Activated CD4-positive, alpha-beta T cell treated with anti-CD3 and anti-CD28 coated beads for 48 hours (primary cell): ENCODE measurements at regions not wholly inside any gene's neighbourhood (a gene's known extent, or its start where the extent isn't known, plus 50 kb on each side); places are given as distances from the start of the nearest gene placed in this dataset.

Experiments
- DNase-seq: peaks from one replicate; pipeline ENCODE4 v3.0.0-alpha.2; 2020

- no peak for DNase-seq
Observed at GRCh38 chr17:6323626-6324356, 111.1 kb downstream of the AIPL1 start.

- no peak for DNase-seq
Observed at GRCh38 chr17:6322316-6322715, 112.6 kb downstream of the AIPL1 start.

- no peak for DNase-seq
Observed at GRCh38 chr17:6314311-6314710, 120.6 kb downstream of the AIPL1 start.

GRCh38 chr17:6313835-6314234 is 121.1 kb downstream of the AIPL1 start:
- no peak for DNase-seq

- no peak for DNase-seq
Observed at GRCh38 chr17:6306820-6307219, 128.1 kb downstream of the AIPL1 start.

GRCh38 chr17:6305613-6306360 is 129.1 kb downstream of the AIPL1 start:
- no peak for DNase-seq

- DNase-seq = no peak
Observed at GRCh38 chr17:6304894-6305612, 129.9 kb downstream of the AIPL1 start.

- DNase-seq = peak; percentile 27
Observed at GRCh38 chr17:6303664-6304063, 131.3 kb downstream of the AIPL1 start.

- no peak for DNase-seq
Observed at GRCh38 chr17:6299275-6299674, 135.6 kb downstream of the AIPL1 start.

- no peak for DNase-seq
Observed at GRCh38 chr17:6297960-6298359, 137.0 kb downstream of the AIPL1 start.

GRCh38 chr17:6297119-6297518 is 137.8 kb downstream of the AIPL1 start:
- no peak for DNase-seq

GRCh38 chr17:6290488-6291196 is 144.3 kb downstream of the AIPL1 start:
- no peak for DNase-seq

- DNase-seq = peak; percentile 5
Observed at GRCh38 chr17:6286233-6286632, 148.7 kb downstream of the AIPL1 start.

- no peak for DNase-seq
Observed at GRCh38 chr17:6285486-6285885, 149.4 kb downstream of the AIPL1 start.

- peak; percentile 11 for DNase-seq
Observed at GRCh38 chr17:6279659-6280058, 155.3 kb downstream of the AIPL1 start.

GRCh38 chr17:6278376-6278775 is 156.5 kb downstream of the AIPL1 start:
- no peak for DNase-seq

GRCh38 chr17:6276711-6277110 is 158.2 kb downstream of the AIPL1 start:
- no peak for DNase-seq

- DNase-seq = no peak
Observed at GRCh38 chr17:6274310-6274709, 160.6 kb downstream of the AIPL1 start.

GRCh38 chr17:6269478-6269877 is 165.4 kb downstream of the AIPL1 start:
- peak; percentile 49 for DNase-seq

- no peak for DNase-seq
Observed at GRCh38 chr17:6261466-6261865, 173.5 kb downstream of the AIPL1 start.

GRCh38 chr17:6259899-6260298 is 175.0 kb downstream of the AIPL1 start:
- no peak for DNase-seq

GRCh38 chr17:6257336-6257735 is 177.6 kb downstream of the AIPL1 start:
- DNase-seq = no peak

GRCh38 chr17:6255322-6255721 is 179.6 kb downstream of the AIPL1 start:
- no peak for DNase-seq
